Inflammatory macrophage treated with lipopolysaccharide for 1 hour (primary cell): ENCODE measurements at regions not wholly inside any gene's neighbourhood (a gene's known extent, or its start where the extent isn't known, plus 50 kb on each side); places are given as distances from the start of the nearest gene placed in this dataset.
"Not testable (repeated sequence)": the region's sequence is repeated elsewhere in the genome, so short reads cannot be mapped to it uniquely, and the experiment has no call there.

Source experiments
- DNase-seq, 2 donors: peaks; one replicate each; pipeline ENCODE4 v3.0.0-alpha.2; 2020 to 2022

- DNase-seq, result no peak
Observed at GRCh38 chr17:62322313-62322712, 58.0 kb upstream of the EFCAB3 start.

DNA sequence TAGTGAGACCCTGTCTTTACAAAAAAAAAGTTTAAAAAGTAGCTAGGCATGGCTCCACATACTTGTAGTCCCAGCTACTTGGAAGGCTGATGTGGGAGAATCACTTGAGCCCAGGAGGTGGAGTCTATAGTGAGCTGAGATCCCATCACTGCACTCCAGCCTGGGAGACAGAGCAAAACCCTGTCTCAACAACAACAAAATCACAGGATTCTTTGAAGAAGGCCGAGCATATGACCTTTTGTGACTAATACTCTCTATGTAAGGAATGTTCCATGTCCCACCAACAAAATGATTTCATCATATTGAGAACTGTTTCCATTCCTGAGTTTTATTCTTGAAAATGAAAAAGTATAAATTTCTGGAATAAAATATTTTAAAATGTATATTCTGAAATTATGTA is 58.9 kb upstream of the EFCAB3 start:
- no peak for DNase-seq

DNA sequence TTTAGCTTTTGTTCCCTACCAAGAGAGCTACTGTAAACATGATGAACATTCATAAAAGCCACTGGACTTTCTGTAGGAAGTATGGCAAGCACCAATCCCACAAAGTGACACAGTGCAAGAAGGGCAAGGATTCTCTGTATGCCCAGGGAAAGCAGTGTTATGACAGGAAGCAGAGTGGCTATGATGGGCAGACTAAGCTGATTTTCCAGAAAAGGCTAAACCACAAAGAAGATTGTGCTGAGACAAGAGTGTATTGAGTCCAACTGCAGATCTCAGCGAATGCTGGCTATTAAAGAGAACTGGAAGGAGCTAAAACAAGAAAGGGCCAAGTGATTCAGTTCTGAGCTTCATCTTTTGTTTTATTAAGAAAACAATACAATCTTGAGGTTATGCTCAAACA is 60.5 kb upstream of the EFCAB3 start:
- no peak for DNase-seq

- no peak for DNase-seq
Observed at GRCh38 chr17:62309396-62309795, 71.0 kb upstream of the EFCAB3 start.

GRCh38 chr17:62307196-62307595 is 73.2 kb upstream of the EFCAB3 start:
- DNase-seq, result no peak

DNA sequence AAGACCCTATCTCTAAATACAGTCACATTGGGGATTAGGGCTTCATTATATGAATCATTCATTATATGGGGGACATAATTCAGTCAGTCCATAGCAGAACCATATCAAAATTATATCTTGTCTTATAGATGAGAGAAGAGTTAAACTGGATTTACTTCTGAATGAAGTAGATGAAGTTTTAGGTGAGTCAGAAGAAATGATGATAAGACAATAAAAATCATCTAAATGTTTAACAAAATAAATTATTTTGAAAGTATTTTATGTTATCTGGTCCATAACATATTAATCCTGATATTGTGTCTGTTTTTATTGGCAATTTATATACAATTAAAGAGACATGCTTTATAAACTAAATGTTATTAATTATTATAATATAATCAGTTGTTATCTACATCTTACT is 76.9 kb upstream of the EFCAB3 start:
- DNase-seq, result no peak

GRCh38 chr17:62300697-62301096 is 79.7 kb upstream of the EFCAB3 start:
- no peak for DNase-seq

- DNase-seq, result not testable (repeated sequence)
Observed at GRCh38 chr17:62275290-62275689, 105.1 kb upstream of the EFCAB3 start.

- DNase-seq, result not testable (repeated sequence)
Observed at GRCh38 chr17:62268361-62268760, 112.0 kb upstream of the EFCAB3 start.

DNA sequence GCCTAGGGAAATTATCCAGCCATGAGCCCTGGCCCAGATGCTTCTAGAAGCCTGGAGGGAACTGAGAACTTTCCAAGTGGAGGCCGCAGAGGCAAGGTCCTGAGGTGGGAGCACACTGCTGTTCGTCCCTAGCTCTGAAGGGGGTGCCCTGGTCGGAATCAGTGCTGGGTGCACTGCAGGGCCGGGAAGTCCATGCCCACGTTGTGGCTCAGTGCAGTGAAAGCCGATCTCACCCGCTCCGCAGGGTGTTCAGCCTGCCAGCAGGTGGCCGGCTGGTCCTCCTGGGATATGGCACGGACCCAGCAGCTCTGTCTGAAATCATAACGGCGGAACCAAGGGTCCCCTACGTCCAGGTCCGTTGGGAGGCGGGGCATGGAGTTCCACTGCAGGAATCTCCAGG is 115.4 kb upstream of the EFCAB3 start:
- not testable (repeated sequence) for DNase-seq

DNA sequence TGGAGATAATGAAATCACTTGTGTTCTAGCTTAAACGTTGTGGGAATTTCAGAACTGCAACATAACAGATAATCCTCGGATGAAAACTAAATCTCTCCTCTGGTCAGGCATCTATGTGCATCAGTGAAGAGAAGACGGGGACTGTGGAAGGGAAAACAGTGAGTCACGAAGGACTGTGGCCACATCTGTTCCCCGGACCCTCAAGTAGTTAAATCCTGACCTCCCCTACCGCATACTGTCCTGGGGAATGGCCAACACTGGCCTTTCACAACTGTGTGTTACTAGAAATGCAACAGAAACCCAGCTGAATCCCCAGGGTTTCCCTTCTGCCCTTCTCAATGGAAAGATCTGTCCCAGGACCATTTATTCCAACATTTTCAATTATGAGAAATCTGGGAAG is 124.6 kb upstream of the EFCAB3 start:
- DNase-seq, result not testable (repeated sequence)

DNA sequence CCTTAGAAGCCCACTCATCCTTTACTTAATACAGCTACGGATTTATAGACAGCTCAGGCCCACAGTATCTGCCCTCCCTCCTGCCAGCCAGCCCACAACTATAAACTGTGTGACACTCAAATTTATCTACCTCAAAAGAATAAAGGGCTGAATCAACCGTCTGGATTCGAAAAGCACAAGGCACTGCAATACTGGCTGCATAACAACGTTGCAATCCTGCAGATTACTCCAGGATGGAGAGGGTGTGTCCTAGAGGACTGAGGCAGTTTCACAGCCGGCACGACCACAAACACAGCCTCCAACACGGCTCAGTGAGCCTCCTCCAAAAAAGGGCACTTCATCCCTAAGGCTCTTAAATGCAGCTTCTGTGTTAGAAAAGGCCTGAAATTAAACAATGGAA is 138.3 kb upstream of the EFCAB3 start:
- not testable (repeated sequence) for DNase-seq

DNA sequence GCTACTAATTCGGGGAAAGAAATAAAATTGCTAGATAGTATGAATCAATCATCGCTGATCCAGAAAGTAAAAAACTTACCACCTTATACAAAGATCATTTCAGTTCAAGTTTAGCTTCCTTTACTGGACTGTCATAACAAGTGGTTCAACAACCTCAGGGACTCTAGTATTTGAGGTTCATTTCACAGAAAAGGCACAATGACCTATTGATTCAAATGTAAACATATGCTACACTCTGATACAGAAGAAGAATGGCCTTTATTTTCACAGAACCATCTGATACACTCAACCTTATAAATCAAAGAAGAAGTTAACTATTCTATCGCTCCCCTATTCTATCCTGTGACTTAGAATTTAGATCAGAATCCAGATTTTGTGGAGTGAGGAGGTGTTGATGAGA is 140.8 kb upstream of the EFCAB3 start:
- DNase-seq, result not testable (repeated sequence)

DNA sequence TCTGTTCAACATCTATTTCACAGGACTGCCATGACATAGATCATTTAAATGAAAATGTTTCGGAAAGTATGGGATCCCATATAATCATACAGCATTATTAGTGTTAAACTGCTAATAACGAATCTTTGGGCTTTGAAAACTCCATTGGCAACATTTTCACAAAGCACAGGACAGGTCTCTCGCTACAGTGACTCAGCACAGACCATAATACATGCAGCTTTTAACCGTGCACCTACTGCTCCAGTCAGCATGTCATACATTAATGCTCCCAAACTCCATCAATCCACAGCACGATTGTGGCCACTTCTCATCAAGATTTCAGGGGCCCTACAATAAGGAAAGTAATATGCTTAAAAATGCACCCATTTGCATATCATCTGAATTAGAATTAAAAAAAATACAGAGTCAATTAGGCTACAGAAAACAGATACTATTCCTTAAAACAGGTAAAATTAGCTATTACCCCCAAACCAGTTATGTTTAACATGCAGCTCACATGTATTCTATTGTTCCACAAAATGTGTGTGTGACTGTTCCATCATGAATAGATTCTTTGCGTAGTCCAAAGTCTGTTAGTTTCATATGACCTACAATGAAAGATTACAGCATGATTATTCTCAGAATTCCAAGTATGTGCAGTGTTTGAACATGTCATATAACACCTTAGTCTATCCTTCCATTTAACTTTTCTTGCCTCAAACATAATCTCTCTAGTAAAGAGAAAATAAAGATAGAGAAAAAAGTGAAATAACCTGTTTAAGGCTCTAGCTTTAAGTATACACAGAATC is 141.6 kb upstream of the EFCAB3 start:
- not testable (repeated sequence) for DNase-seq

GRCh38 chr17:62233822-62234481 is 146.4 kb upstream of the EFCAB3 start:
- DNase-seq, result not testable (repeated sequence)

DNA sequence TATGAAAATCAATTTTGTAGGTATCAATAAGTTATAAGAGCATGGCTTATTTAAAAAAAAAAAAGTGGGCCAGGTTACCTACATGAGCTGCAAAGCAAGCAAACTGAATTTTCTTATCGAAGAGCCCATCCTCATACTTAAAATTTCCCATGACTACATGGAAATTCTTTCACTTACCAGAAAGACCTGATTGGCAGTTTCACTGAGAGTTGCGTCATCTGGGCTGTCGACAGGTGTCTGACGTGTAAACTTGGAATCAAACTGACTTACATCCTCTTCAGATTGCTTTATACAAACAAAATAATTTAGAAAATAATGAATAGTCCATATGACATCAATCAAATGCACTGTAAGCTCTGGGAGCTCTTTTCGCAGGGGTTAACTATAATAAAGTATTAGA is 149.1 kb upstream of the EFCAB3 start:
- not testable (repeated sequence) for DNase-seq

- peak in 1 of 2 donors; percentile 3 for DNase-seq
Observed at GRCh38 chr17:62226610-62227240, 153.6 kb upstream of the EFCAB3 start.

DNA sequence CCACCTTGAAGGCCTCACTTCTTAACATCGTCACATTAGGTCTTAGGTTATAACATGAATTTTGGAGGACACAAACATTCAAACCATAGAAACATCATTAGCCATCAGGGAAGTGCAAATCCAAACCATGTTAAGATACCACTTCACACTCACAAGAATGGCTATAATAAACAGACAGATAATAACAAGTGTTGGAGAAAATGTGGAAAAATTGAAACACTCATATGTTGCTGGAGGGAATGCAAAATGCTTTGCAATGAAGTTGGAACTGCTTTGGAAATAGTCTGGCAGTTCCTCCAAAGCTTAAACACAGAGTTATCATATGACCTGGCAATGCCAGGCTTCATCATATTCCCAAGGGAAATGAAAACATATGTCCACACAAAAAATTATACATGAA is 156.8 kb upstream of the EFCAB3 start:
- not testable (repeated sequence) for DNase-seq

DNA sequence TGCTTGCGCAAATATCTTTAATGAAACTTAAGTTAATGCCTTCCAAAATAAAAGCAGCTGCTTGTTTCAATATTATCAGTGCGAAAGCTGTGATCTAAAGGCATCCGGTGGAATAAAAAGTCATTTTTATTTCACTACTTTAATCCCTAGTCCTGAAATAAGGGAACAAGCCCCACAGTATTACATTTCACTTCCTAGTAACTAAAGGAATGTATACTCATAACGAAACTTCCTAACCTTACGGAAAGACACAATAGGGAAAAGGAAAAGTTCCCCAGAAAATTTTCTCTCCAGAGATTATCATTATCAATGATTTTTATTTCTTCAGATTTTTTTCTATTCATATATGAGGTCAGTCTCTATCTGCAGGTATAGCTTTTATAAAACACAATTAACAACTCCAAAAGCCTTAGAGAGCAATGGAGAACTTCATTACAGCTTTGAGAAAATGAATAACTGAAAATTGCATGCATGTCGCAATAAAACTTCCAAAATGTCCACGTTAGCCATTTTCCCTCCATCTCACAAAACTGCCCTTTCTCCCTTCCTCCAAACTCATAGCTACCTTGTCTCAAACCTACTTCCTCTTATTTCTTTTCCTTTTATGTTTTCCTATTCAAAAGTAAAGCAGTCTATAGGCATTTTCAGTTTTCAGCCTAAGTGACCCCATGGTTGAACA is 154.3 kb upstream of the MED13 start:
- peak; percentile 42 to 48 for DNase-seq

GRCh38 chr17:62216847-62217246 is 151.8 kb upstream of the MED13 start:
- DNase-seq, result no peak

- not testable (repeated sequence) for DNase-seq
Observed at GRCh38 chr17:62215891-62216290, 150.8 kb upstream of the MED13 start.

DNA sequence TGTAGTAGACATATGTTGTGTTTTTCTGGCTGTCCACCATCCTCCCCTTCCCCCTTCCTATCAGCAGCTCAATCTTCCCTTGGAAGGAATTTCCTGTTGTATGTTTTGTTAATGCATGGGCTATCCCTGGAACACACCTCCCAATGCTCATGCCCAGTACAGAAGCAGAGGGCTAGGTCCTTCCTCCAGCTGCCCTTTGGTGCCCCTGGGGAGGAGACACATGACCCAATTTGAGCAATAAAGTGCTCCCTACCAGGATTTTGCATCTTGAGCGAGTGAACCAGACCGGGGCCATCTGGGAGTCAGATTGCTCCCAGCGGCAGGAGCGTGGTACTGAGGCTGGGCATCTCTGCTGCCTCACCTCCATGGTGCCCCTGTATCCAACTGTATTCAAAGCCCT is 141.5 kb upstream of the MED13 start:
- DNase-seq, result no peak

- peak in 1 of 2 donors; percentile 28 for DNase-seq
Observed at GRCh38 chr17:62197156-62197555, 132.1 kb upstream of the MED13 start.
